NB4 (cell line): ENCODE measurements at regions not wholly inside any gene's neighbourhood (a gene's known extent, or its start where the extent isn't known, plus 50 kb on each side); places are given as distances from the start of the nearest gene placed in this dataset.
"Not testable (repeated sequence)": the region's sequence is repeated elsewhere in the genome, so short reads cannot be mapped to it uniquely, and the experiment has no call there.

ENCODE experiments used
- DNase-seq: peaks from one replicate; pipeline ENCODE4 v3.0.0; 2010; ENCODE audit warnings: low read depth
- H3K4me3 ChIP-seq: one replicate; pipeline ENCODE4 v1.5.1; 2011; ENCODE audit warnings: mild to moderate bottlenecking, low read depth, low read length, moderate library complexity
- MYC ChIP-seq: IDR thresholded peaks from 2 replicates; pipeline ENCODE4 v1.6.1; 2011; ENCODE audit warnings: low read depth, low read length
- POLR2A ChIP-seq: IDR thresholded peaks from 2 replicates; pipeline ENCODE4 v1.6.1; 2011; ENCODE audit warnings: mild to moderate bottlenecking; ENCODE audit not compliant: insufficient read length; ENCODE audit errors: extremely low read depth
- TF ChIP-seq, protein P1 (sequence below): IDR thresholded peaks from one replicate; pipeline ENCODE4 v1.5.1; 2012; ENCODE audit warnings: low read depth, low read length
- TF ChIP-seq, protein P2 (sequence below): IDR thresholded peaks from 2 replicates; pipeline ENCODE4 v1.6.1; 2011; ENCODE audit warnings: low read depth, low read length

DNA sequence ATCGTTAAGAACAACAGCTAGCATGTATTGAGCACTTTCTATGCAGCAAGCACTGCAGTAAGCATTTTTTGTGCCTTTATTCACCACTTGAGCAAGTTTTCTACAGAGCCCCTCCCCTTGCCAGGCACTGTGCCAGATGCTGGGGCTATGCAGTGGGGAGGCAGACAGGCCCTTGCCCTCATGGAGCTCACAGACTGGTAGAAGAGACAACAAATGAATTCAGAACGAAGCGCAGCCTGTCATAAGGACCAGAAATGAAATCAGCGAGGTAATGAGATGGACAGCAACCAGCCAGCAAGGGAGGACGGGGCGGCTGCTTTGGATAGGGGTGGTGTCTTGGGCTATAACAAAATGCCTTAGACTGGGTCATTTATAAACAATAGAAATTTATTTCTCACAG is 68.8 kb downstream of the C9orf50 start:
- TF ChIP-seq, protein P1, sequence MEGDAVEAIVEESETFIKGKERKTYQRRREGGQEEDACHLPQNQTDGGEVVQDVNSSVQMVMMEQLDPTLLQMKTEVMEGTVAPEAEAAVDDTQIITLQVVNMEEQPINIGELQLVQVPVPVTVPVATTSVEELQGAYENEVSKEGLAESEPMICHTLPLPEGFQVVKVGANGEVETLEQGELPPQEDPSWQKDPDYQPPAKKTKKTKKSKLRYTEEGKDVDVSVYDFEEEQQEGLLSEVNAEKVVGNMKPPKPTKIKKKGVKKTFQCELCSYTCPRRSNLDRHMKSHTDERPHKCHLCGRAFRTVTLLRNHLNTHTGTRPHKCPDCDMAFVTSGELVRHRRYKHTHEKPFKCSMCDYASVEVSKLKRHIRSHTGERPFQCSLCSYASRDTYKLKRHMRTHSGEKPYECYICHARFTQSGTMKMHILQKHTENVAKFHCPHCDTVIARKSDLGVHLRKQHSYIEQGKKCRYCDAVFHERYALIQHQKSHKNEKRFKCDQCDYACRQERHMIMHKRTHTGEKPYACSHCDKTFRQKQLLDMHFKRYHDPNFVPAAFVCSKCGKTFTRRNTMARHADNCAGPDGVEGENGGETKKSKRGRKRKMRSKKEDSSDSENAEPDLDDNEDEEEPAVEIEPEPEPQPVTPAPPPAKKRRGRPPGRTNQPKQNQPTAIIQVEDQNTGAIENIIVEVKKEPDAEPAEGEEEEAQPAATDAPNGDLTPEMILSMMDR: no peak
- TF ChIP-seq, protein P2, sequence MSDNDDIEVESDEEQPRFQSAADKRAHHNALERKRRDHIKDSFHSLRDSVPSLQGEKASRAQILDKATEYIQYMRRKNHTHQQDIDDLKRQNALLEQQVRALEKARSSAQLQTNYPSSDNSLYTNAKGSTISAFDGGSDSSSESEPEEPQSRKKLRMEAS: no peak
- TF ChIP-seq POLR2A (no peak), MYC (no peak)
- no peak for DNase-seq
- no peak overlapping the region for H3K4me3 ChIP-seq

DNA sequence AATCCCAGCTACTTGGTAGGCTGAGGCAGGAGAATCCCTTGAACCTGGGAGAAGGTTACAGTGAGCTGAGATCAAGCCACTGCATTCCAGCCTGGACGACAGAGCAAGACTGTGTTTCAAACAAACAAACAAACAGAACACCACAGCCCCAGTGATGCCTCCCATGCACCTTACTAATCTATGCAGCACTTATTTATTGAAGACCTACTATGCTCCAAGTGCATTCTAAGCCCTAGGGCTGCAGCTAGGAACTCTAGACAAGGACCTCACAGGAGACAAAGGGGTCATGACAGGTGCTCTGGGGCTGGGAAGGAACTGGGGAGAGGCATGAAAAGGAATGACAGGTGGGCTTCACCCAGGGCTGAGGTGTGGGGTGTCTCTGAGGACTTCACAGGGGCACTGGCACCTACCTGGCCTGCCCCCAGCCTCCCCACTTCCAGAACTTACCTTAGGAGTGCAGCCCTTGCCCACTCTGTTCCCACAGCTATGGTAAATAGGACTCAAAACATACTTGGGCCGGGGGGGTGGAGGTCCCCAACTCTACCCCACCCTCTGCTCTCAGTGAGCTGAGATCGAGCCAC is 69.4 kb downstream of the C9orf50 start:
- TF ChIP-seq MYC: no peak
- TF ChIP-seq, protein P1: no peak
- no peak overlapping the region for H3K4me3 ChIP-seq
- no peak for DNase-seq

DNA sequence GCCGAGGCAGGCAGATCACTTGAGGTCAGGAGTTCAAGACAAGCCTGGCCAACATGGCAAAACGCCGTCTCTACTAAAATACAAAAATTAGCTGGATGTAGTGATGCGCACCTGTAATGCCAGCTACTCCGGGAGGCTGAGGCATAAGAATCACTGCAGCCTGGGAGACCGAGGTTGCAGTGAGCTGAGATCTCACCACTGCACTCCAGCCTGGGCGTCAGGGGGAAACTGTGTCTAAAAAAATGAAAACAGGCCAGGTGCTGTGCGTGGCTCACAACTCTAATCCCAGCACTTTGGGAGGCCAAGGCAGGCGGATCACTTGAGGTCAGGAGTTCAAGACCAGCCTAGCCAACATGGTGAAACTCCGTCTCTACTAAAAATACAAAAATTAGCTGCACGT is 69.9 kb downstream of the C9orf50 start:
- H3K4me3 ChIP-seq, DNase-seq: not testable (repeated sequence)

DNA sequence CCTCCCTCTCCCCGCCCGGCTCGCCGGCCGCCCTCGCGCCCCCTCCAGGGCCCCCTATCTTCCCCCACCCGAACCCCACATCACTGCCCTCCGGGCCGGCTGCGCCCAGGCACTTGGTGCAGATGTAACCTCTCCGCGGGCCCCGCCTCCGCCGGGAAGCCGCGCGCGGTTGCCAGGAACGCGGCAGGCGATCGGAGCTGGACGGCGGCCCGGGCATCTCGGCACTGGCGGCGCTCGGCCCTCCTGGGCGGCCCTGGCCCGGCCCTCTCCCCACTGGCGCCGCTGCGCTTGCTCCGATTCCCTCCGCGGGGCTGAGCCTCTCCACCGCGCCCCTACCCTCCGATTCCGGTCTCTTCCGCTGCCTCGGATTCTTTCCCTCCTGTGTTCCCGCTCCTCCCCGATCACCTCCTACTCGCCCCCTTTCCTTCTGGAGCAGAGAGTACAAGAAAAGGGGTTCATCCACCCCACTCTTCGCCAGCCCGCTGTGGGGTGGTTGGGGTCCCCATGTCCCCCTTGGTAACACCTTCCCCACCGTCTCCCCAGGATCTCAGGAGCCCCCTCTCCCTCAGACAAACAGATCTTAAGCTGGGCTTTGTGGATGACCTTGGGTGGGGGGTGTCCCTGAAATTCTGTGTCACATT is 70.6 kb downstream of the C9orf50 start:
- no peak overlapping the region for H3K4me3 ChIP-seq
- TF ChIP-seq, protein P2: no peak
- TF ChIP-seq, protein P1: no peak
- no peak for TF ChIP-seq MYC
- TF ChIP-seq POLR2A: no peak
- no peak for DNase-seq

DNA sequence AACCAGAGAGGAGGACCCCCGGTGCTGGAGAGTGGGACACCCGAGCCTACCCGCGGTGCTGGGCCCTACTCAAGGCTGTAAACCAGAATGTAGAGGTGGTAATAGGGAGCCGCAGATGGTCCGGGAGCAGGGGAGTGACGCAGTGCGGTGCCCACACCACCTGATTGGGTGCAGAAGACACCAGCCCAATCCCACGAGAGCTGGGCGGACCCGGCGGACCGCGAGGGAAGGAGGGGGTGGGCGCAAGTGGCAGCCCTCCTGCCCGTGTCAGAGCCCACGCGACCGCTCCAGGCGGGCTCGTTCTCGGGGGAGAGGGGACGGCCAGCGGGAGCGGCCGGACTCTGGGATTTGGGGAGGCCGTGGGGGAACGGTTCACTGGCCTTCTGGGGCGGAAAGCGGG is 71.2 kb downstream of the C9orf50 start:
- no peak for TF ChIP-seq MYC
- no peak for TF ChIP-seq POLR2A
- TF ChIP-seq, protein P2: no peak
- TF ChIP-seq, protein P1: no peak

DNA sequence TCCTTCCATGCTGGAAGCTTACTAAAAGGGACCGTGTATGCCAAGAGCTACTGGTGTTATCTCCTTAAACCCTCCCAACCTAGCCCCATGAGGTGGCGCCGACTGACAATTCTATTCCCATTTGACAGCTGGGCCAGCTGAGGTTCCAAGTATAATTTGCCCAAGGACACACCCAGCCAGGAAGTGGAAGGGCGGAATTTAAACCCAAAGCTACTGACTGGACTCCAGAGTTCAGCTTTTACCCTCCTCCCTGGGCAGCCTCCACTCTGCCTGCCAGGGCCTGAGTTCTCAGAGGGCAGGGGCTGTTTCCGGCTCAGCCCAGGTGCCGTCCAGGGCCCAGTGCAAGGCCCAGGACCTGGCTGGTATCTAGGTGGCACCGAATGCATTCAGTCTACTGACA is 71.8 kb downstream of the C9orf50 start:
- no peak overlapping the region for H3K4me3 ChIP-seq
- TF ChIP-seq, protein P1: no peak
- no peak for TF ChIP-seq POLR2A
- TF ChIP-seq, protein P2: no peak
- TF ChIP-seq MYC: no peak
- no peak for DNase-seq

More for the DNA sequence above, 71.2 kb downstream of the C9orf50 start:
- no peak overlapping the region for H3K4me3 ChIP-seq
- no peak for DNase-seq
